NCI-H526 treated with DMSO at 0.1 percent for 48 hours (cell line): ENCODE measurements at regions not wholly inside any gene's neighbourhood (a gene's known extent, or its start where the extent isn't known, plus 50 kb on each side); places are given as distances from the start of the nearest gene placed in this dataset.
"Not testable (repeated sequence)": the region's sequence is repeated elsewhere in the genome, so short reads cannot be mapped to it uniquely, and the experiment has no call there.

ENCODE experiments used
- DNase-seq: peaks from one replicate; lab custom pipeline; 2025; lab: John Stamatoyannopoulos, UW

GRCh38 chr20:4344670-4345069 lies 95.6 kb upstream of the ADRA1D start:
- DNase-seq, result no peak

DNA sequence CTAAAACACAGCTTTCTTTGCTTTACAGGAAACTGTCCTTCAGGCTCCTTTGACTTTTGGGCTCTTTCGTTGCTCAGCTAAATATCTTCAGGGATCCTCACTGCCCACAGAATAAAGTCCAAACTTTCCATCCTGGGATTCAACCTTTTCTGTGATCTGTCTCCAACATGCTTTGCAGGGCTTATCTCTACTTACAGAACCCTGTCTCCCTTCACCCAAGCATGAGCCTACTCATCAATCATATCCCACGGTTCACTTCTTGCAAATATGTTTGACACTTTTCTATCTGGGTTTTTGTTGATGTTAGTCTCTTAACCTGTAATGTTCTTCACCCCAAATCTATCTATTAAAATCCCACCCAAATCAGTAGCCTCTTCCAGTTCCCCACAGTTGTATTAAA lies 93.5 kb upstream of the ADRA1D start:
- DNase-seq, result no peak

- no peak for DNase-seq
Observed at GRCh38 chr20:4341804-4342485, 92.9 kb upstream of the ADRA1D start.

DNA sequence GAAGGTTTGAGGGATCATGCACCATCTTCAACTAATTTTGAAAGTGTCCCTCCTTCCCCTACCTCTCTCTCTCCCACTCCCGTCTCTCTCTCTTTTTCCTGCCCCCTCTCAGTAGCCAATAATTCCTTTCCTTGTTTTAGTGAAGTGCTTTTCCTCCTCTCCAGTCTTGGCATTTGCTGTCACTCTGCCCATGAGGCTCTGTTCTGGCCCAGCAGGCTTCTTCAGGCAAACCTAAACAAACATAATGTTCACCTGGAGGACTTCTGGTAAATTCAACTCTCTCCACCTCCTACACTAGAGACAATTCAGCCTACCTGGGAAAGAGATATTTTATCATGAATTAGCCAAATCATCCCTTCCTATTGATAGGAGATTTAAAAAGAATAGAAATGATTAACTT lies 86.6 kb upstream of the ADRA1D start:
- DNase-seq, result no peak

- DNase-seq, result no peak
Observed at GRCh38 chr20:4332121-4332860, 83.2 kb upstream of the ADRA1D start.

GRCh38 chr20:4330011-4330410 lies 80.9 kb upstream of the ADRA1D start:
- no peak for DNase-seq

DNA sequence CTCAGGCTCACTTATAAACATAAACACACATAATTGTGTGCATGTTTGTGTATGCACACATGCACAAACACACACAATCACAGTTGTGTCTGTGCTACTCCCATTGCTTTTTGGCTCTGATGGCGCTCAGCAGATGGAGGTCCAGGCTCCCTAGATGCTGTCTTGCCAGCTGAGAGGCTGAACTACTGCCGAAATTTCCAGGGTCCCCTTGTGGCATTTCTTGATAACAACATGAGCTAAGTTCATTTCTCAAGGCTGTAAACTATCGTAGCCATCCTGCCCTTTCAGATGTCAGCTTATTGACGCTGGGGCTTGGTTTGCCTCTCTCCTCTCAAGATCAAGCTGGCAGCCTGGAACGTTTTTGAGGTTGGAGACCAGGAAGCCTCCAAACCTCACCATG lies 80.1 kb upstream of the ADRA1D start:
- DNase-seq, result no peak

DNA sequence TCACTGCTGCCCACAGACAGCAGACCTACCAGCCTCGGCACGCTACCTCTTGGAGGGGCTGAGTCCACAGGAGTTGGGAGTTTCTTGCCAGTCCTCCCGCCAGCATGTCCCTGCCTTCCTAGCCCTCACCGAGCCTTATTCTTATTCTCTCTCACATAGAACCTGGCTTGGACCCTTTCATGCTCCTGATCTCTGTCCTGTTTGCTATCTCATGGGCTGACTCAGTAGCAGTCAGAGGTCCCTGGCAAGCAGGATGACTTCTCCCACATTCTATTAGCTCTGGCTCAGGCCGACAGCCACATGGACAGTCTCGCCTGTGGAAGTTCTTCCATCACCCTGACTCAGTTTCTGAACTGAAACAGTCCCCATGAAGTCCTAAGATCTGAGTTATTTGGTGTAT lies 79.5 kb upstream of the ADRA1D start:
- DNase-seq, result no peak

- no peak for DNase-seq
Observed at GRCh38 chr20:4327956-4328355, 78.9 kb upstream of the ADRA1D start.

- no peak for DNase-seq
Observed at GRCh38 chr20:4326195-4327065, 77.3 kb upstream of the ADRA1D start.

- no peak for DNase-seq
Observed at GRCh38 chr20:4325548-4326187, 76.6 kb upstream of the ADRA1D start.

- DNase-seq, result no peak
Observed at GRCh38 chr20:4324611-4325243, 75.6 kb upstream of the ADRA1D start.

- no peak for DNase-seq
Observed at GRCh38 chr20:4322499-4322898, 73.4 kb upstream of the ADRA1D start.

GRCh38 chr20:4320291-4320690 lies 71.2 kb upstream of the ADRA1D start:
- no peak for DNase-seq

DNA sequence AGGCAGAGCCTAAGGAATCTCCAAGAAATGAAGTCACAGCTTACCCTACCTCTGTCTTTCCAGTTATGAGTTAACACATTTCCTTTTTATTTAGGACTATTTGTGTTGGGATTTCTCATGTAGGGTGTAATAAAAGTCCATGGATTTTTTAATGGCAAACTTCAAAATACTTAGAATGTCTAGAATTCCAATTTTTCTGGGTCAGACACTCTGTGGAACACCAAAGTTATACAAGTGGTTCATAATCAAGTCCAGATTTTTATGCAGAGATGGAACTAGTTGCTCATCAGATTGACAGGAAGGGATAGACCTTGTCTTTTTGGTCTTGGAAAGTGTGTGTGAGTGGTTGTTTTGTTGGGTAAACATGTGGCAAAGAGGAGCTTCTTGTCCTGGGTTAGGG lies 69.8 kb upstream of the ADRA1D start:
- no peak for DNase-seq

DNA sequence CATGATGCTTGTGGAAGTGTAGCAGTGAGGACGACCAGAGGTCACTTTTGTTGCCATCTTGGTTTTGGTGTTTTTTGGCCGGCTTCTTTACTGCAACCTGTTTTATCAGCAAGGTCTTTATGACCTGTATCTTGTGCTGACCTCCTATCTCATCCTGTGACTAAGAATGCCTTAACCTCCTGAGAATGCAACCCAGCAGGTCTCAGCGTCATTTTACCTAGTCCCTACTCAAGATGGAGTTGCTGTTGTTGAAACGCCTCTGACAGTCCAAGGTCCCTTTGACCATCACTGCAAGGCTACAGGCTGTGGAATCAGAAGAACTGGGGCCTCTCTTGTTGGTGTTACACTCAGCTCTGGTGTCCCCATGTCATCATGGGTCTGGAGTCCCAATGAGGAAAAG lies 61.5 kb upstream of the ADRA1D start:
- not testable (repeated sequence) for DNase-seq

GRCh38 chr20:4306206-4306605 lies 57.1 kb upstream of the ADRA1D start:
- DNase-seq, result no peak

DNA sequence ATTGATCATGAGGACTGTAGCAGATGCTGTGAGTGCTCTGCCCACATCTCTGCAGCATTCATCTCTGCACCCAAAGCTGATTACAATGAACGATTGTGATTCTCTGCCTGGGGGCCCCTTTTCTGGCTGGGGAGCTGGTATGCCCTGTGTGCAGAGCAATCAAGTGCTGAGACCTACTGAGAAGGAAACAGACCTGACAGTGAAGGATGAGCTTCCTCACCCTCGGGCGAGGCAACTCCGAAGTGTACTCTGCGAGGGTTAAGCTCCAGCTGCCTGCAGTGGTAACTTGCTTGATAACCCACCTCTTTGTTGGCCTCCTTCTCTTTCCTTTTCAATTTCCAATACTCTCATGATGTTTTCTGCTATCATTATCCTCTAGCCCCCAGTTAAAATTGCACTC lies 56.0 kb upstream of the ADRA1D start:
- no peak for DNase-seq

GRCh38 chr20:4304601-4305000 lies 55.5 kb upstream of the ADRA1D start:
- no peak for DNase-seq

DNA sequence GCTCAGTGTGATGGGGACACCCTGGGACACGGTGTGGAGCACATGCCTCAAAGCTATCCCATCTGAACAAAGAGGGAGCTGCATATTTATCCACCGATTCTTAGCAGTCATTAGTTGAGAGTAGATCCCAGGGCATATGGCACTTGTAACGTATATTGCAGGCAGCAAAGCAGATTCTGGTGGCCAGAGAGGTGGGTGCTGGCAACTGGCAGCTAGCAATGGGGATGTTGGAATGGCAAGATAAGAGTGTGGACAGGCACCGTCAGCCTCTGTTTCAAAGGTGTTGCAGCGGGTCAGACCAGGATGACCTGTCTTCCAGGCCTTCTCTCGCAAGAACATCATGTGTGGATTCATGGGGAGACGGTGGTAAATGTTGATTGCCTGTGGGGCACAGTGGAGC lies 54.0 kb upstream of the ADRA1D start:
- no peak for DNase-seq

DNA sequence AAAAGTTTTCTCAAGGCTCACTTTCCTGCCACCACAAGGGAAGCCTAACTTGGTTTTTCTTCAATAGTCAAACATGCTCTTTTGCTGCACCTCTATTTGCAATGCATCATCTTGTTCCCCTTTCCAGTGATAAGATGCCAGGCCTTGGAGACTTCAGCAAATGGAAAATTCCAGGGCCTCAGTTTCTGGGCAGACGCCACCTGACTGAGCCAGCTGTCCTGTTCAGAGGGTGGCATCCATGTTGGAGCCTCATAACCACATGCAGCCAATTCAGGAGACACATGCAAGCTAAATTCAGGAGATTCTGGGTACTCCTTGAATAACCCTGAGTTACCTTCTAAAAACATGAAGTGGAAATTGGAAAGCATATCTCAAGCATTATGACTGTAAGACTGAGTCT lies 51.8 kb upstream of the ADRA1D start:
- no peak for DNase-seq

DNA sequence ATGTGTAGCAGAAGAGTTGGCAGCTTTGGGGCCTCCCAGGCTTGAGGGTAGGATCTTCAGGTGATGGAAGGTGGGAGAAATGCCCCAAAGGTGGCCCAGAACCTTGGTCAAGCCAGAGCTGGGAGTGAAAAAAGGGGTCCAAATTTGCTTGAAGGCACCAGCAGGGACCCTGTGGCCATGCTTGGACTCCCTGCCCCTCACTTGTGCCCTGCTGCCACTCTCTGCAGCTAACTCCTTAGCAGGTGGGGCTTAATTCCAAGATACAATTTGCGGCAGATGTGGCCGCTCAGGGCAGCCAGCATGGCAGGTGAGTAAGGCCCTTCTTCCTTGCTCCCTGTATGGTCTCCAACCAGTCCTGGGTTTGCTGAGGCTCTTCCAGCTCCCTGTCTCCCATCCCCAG lies 51.3 kb upstream of the ADRA1D start:
- no peak for DNase-seq
